CD14-positive monocyte (primary cell): ENCODE measurements at regions not wholly inside any gene's neighbourhood (a gene's known extent, or its start where the extent isn't known, plus 50 kb on each side); places are given as distances from the start of the nearest gene placed in this dataset.

Experiments
- DNase-seq, 3 donors: peaks; one replicate each; pipeline ENCODE4 v3.0.0-alpha.2; 2011 to 2022
- H2AFZ ChIP-seq: 2 replicates; pipeline ENCODE4 v1.6.0; 2012; ENCODE audit warnings: mild to moderate bottlenecking, low read depth, low read length, inconsistent platforms; ENCODE audit not compliant: insufficient read depth, poor library complexity, severe bottlenecking
- H3K27ac ChIP-seq, 2 donors: 1 replicate in 1 of 2; 2 replicates in 1 of 2; pipeline ENCODE4 v1.5.1; 2012 to 2013; ENCODE audit warnings: low read length in 2 of 2, control low read depth in 1 of 2, inconsistent platforms in 1 of 2, low read depth in 1 of 2, mild to moderate bottlenecking in 1 of 2
- H3K27me3 ChIP-seq, 2 donors: one replicate each; pipeline versions ENCODE4 v1.6.0 to v1.6.1; 2011 to 2013; ENCODE audit warnings: low read length in 2 of 2; ENCODE audit not compliant: control insufficient read depth in 2 of 2, insufficient read depth in 2 of 2
- H3K36me3 ChIP-seq, 2 donors: replicated peaks in 1 of 2; 1 replicate in 1 of 2; 2 replicates in 1 of 2; pipeline versions ENCODE4 v1.5.1 to v1.6.1; 2012 to 2013; ENCODE audit warnings: low read length in 2 of 2, control low read depth in 1 of 2, inconsistent platforms in 1 of 2, mild to moderate bottlenecking in 1 of 2; ENCODE audit not compliant: insufficient read depth in 2 of 2, control insufficient read depth in 1 of 2
- H3K4me1 ChIP-seq, 2 donors: 1 replicate in 1 of 2; 2 replicates in 1 of 2; pipeline versions ENCODE4 v1.5.1 to v1.6.1; 2012 to 2013; ENCODE audit warnings: low read length in 2 of 2, control low read depth in 1 of 2, inconsistent platforms in 1 of 2, mild to moderate bottlenecking in 1 of 2, moderate library complexity in 1 of 2; ENCODE audit not compliant: insufficient read depth in 2 of 2, control insufficient read depth in 1 of 2
- H3K4me2 ChIP-seq: replicated peaks from 2 replicates; pipeline ENCODE3; 2012; ENCODE audit warnings: low read length, moderate library complexity, mild to moderate bottlenecking; ENCODE audit not compliant: poor library complexity, severe bottlenecking; ENCODE audit errors: extremely low read depth
- H3K4me3 ChIP-seq, 3 experiments: fragments of 200-600 bp in 1 of 3; sonication (generic) in 1 of 3; replicated peaks in 1 of 3; 1 replicate in 2 of 3; 2 replicates in 1 of 3; pipeline ENCODE4 v1.5.1; 2011 to 2013; ENCODE audit warnings: low read length in 3 of 3, mild to moderate bottlenecking in 3 of 3, control low read depth in 2 of 3, low read depth in 2 of 3, inconsistent platforms in 1 of 3, moderate library complexity in 1 of 3
- H3K79me2 ChIP-seq: 2 replicates; pipeline ENCODE4 v1.6.0; 2012; ENCODE audit warnings: mild to moderate bottlenecking, control low read depth, inconsistent platforms, low read length, moderate library complexity; ENCODE audit not compliant: insufficient read depth
- H3K9ac ChIP-seq: 2 replicates; pipeline ENCODE4 v1.6.0; 2017; ENCODE audit warnings: low read length, mild to moderate bottlenecking; ENCODE audit not compliant: insufficient read depth, poor library complexity, severe bottlenecking
- H3K9me3 ChIP-seq, 2 donors: replicated peaks in 1 of 2; 1 replicate in 1 of 2; 2 replicates in 1 of 2; pipeline versions ENCODE4 v1.5.1 to v1.6.1; 2012 to 2013; ENCODE audit warnings: low read length in 2 of 2, control low read depth in 1 of 2; ENCODE audit not compliant: control insufficient read depth in 1 of 2, insufficient read depth in 1 of 2
- H4K20me1 ChIP-seq: 2 replicates; pipeline ENCODE4 v1.6.0; 2012; ENCODE audit warnings: mild to moderate bottlenecking, low read length, control low read depth, moderate library complexity; ENCODE audit not compliant: insufficient read depth
- H3K27ac Mint-ChIP-seq, 7 donors: one replicate each; pipeline ENCODE4 v1.8.0; 2020; ENCODE audit warnings: mild to moderate bottlenecking in 7 of 7, mixed read lengths in 7 of 7, moderate library complexity in 6 of 7, inconsistent platforms in 2 of 7
- H3K27me3 Mint-ChIP-seq, 3 donors: one replicate each; pipeline ENCODE4 v1.8.0; 2021 to 2022; ENCODE audit warnings: low read depth in 3 of 3, mild to moderate bottlenecking in 3 of 3, mixed read lengths in 3 of 3, moderate library complexity in 3 of 3, inconsistent platforms in 1 of 3
- H3K36me3 Mint-ChIP-seq, 2 donors: one replicate each; pipeline ENCODE4 v1.8.0; 2020; ENCODE audit warnings: mixed read lengths in 2 of 2, inconsistent platforms in 1 of 2, mild to moderate bottlenecking in 1 of 2
- H3K4me1 Mint-ChIP-seq: one replicate; pipeline ENCODE4 v1.8.0; 2020; ENCODE audit warnings: mild to moderate bottlenecking, mixed read lengths
- H3K4me3 Mint-ChIP-seq, 2 donors: one replicate each; pipeline ENCODE4 v1.8.0; 2020; ENCODE audit warnings: mild to moderate bottlenecking in 2 of 2, mixed read lengths in 2 of 2, moderate library complexity in 1 of 2
- H3K9me3 Mint-ChIP-seq, 7 donors: one replicate each; pipeline ENCODE4 v1.8.0; 2020 to 2022; ENCODE audit warnings: mixed read lengths in 7 of 7, mild to moderate bottlenecking in 6 of 7, moderate library complexity in 6 of 7, inconsistent platforms in 2 of 7
- WGBS: methylation state at CpG from one replicate; pipeline ENCODE4 v1.1.5; 2013; ENCODE audit warnings: missing lambda C conversion rate; ENCODE audit not compliant: insufficient coverage; 5-methylcytosine and 5-hydroxymethylcytosine counted together
- intact Hi-C, 2 donors: fragments of 100-400 bp; cut with micrococcal nuclease; formaldehyde crosslinking; loops; one replicate each; pipeline versions ENCODE4 v1.15.0 to v1.15.1; 2023
- TF ChIP-seq, protein P1 (sequence below): fragments of 200-600 bp; IDR thresholded peaks from one replicate; pipeline ENCODE4 v1.8.0; 2022; ENCODE audit warnings: antibody characterized with exemption, mild to moderate bottlenecking

DNA sequence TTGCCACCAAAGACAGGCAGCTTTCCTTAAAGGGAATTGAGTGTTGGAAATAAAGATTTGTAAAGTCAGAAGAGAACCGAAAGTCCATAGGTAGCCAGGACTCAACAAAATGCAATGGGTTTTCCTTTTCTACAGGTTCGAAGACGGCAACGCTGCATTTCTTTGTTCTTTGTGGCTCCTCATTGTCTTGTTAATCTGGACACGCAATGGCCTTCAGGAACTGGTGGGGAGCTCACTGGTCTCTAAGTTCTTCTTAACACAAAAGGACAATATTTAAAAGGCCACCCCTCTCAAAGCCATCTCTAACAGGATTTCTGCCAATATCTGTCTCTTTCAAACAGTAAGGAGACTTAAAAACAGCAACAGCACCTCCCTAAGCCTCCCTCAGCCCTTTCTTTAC is 170.6 kb downstream of the RMI1 start:
- Histone ChIP-seq H3K79me2 (no peaks in the 10 kb centered on the region), H3K36me3 (no peaks in the 10 kb centered on the region), H3K4me1 (peaks cover 10 to 11% of the 10 kb centered on the region in 2 donors), H4K20me1 (no peaks in the 10 kb centered on the region), H3K27ac (no peak overlapping the region), H3K9me3 (no peaks in the 10 kb centered on the region), H2AFZ (no peak overlapping the region), H3K9ac (no peak overlapping the region), H3K27me3 (no peaks in the 10 kb centered on the region), H3K4me2 (no peak overlapping the region), H3K4me3 (no peak overlapping the region)
- no peak overlapping the region for H3K27ac Mint-ChIP-seq
- H3K27me3 Mint-ChIP-seq: peaks cover 0 to 2% (median 0%) of the 10 kb centered on the region in 3 donors
- H3K4me3 Mint-ChIP-seq: no peak overlapping the region
- 100% methylated on average over 1 of the region's 5 CpGs for WGBS
- peaks cover 0 to 2% (median 0%) of the 10 kb centered on the region in 7 donors for H3K9me3 Mint-ChIP-seq
- TF ChIP-seq, protein P1, sequence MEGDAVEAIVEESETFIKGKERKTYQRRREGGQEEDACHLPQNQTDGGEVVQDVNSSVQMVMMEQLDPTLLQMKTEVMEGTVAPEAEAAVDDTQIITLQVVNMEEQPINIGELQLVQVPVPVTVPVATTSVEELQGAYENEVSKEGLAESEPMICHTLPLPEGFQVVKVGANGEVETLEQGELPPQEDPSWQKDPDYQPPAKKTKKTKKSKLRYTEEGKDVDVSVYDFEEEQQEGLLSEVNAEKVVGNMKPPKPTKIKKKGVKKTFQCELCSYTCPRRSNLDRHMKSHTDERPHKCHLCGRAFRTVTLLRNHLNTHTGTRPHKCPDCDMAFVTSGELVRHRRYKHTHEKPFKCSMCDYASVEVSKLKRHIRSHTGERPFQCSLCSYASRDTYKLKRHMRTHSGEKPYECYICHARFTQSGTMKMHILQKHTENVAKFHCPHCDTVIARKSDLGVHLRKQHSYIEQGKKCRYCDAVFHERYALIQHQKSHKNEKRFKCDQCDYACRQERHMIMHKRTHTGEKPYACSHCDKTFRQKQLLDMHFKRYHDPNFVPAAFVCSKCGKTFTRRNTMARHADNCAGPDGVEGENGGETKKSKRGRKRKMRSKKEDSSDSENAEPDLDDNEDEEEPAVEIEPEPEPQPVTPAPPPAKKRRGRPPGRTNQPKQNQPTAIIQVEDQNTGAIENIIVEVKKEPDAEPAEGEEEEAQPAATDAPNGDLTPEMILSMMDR: no peak
- no peaks in the 10 kb centered on the region for H3K36me3 Mint-ChIP-seq
- intact Hi-C loops: no loop called here
- peaks cover 13% of the 10 kb centered on the region for H3K4me1 Mint-ChIP-seq
- no peak for DNase-seq

DNA sequence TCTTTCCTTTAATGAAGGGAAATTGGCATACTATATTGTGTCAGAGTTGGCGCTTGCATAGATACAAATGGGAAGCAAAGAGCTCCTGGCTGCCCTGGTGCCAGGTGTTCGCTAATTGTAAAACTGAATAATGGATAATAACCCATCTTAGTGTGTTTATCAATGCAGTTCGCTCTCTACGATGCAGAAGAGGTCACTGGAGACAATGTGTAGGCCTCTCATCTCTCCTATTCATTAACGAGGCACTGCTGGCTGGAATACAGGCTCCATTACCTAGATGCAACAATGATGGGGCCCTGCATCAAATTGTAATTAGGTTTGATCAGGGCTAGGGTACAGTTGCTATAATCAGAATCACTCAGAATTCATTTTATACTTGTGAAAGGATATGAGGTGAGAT is 171.0 kb downstream of the RMI1 start:
- 88% methylated on average over 4 of the region's 5 CpGs for WGBS

More for the DNA sequence above, 171.0 kb downstream of the RMI1 start:
- Mint-ChIP-seq H3K9me3 (peaks cover 0 to 2% (median 0%) of the 10 kb centered on the region in 7 donors), H3K36me3 (no peaks in the 10 kb centered on the region), H3K27me3 (peaks cover 0 to 2% (median 0%) of the 10 kb centered on the region in 3 donors), H3K27ac (no peak overlapping the region), H3K4me1 (peaks cover 11% of the 10 kb centered on the region), H3K4me3 (no peak overlapping the region)
- no peak overlapping the region for H2AFZ ChIP-seq
- no peaks in the 10 kb centered on the region for H3K27me3 ChIP-seq
- no peak overlapping the region for H3K4me2 ChIP-seq
- TF ChIP-seq, protein P1: no peak
- H3K36me3 ChIP-seq: no peaks in the 10 kb centered on the region
- no peaks in the 10 kb centered on the region for H3K9me3 ChIP-seq
- intact Hi-C loops: no loop called here
- H3K27ac ChIP-seq: no peak overlapping the region
- H3K4me1 ChIP-seq: peaks cover 6 to 9% of the 10 kb centered on the region in 2 donors
- no peaks in the 10 kb centered on the region for H4K20me1 ChIP-seq
- no peaks in the 10 kb centered on the region for H3K79me2 ChIP-seq
- no peak overlapping the region for H3K9ac ChIP-seq
- no peak for DNase-seq
- H3K4me3 ChIP-seq: no peak overlapping the region
